ENCODE measurements at regions not wholly inside any gene's neighbourhood (a gene's known extent, or its start where the extent isn't known, plus 50 kb on each side); places are given as distances from the start of the nearest gene placed in this dataset.

DNA sequence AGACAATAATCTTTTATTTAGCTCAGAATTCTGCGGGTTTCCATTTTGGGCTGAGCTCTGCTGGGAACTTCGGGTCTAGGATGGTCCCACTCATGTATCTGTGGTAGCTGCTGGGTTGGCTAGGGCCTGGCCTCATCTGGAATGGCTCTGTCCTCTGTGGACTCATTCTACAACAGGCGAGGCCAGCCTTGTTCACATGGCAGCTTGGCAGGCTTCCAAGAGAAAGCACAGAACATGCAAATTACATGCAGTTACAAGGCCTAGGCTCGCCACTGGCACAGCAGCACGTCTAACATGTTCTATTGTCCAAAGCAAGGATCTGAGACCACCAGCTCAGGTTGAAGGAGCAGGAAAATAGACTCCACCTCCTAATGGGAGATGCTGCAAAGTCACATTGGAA lies 431.4 kb downstream of the PDCD6IP start:
- Histone ChIP-seq H3K9me3 (ENCODE audit: control insufficient read depth, insufficient read depth, low read depth, low read length) (no peaks in the 10 kb centered on the region), H3K36me3 (ENCODE audit: control insufficient read depth, insufficient read depth, low read length) (no peaks in the 10 kb centered on the region), H3K4me1 (ENCODE audit: control insufficient read depth, insufficient read depth, low read length) (no peaks in the 10 kb centered on the region), H3K27me3 (ENCODE audit: control insufficient read depth, insufficient read depth, low read length) (no peaks in the 10 kb centered on the region), H3K27ac (ENCODE audit: low read length) (no peak overlapping the region), H3K4me3 (ENCODE audit: low read depth in 2 of 2, low read length in 2 of 2) (no peak overlapping the region)
- no peak for DNase-seq (ENCODE audit: low read depth, low spot score)
- in situ Hi-C loops (cut with HindIII; ENCODE audit: low pct_unique_long_range_greater_than_20kb, low sequenced_read_pairs): no loop called here
- BruUV-seq (replicated peaks): no TSS peak
- ATAC-seq: no peak
- ChIA-PET POLR2A (no interaction called here), CTCF (no interaction called here)
- intact Hi-C loops (cut with micrococcal nuclease; ENCODE audit: unreplicated experiment): no loop called here
- TF ChIP-seq, protein P1, sequence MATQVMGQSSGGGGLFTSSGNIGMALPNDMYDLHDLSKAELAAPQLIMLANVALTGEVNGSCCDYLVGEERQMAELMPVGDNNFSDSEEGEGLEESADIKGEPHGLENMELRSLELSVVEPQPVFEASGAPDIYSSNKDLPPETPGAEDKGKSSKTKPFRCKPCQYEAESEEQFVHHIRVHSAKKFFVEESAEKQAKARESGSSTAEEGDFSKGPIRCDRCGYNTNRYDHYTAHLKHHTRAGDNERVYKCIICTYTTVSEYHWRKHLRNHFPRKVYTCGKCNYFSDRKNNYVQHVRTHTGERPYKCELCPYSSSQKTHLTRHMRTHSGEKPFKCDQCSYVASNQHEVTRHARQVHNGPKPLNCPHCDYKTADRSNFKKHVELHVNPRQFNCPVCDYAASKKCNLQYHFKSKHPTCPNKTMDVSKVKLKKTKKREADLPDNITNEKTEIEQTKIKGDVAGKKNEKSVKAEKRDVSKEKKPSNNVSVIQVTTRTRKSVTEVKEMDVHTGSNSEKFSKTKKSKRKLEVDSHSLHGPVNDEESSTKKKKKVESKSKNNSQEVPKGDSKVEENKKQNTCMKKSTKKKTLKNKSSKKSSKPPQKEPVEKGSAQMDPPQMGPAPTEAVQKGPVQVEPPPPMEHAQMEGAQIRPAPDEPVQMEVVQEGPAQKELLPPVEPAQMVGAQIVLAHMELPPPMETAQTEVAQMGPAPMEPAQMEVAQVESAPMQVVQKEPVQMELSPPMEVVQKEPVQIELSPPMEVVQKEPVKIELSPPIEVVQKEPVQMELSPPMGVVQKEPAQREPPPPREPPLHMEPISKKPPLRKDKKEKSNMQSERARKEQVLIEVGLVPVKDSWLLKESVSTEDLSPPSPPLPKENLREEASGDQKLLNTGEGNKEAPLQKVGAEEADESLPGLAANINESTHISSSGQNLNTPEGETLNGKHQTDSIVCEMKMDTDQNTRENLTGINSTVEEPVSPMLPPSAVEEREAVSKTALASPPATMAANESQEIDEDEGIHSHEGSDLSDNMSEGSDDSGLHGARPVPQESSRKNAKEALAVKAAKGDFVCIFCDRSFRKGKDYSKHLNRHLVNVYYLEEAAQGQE (IDR thresholded peaks at IDR 0.05; ENCODE audit: insufficient read depth in 1 of 2, low read depth in 2 of 2, low read length in 1 of 2): no peak
- no peak for TF ChIP-seq POLR2AphosphoS5 (IDR thresholded peaks at IDR 0.05; ENCODE audit: low read depth, low read length)
- no peak for TF ChIP-seq SIN3A (IDR thresholded peaks at IDR 0.05; ENCODE audit: borderline replicate concordance, insufficient read depth, low read depth, low read length)
- TF ChIP-seq TCF7L2 (IDR thresholded peaks at IDR 0.05; ENCODE audit: low read depth, low read length): no peak
- TF ChIP-seq, protein P2, sequence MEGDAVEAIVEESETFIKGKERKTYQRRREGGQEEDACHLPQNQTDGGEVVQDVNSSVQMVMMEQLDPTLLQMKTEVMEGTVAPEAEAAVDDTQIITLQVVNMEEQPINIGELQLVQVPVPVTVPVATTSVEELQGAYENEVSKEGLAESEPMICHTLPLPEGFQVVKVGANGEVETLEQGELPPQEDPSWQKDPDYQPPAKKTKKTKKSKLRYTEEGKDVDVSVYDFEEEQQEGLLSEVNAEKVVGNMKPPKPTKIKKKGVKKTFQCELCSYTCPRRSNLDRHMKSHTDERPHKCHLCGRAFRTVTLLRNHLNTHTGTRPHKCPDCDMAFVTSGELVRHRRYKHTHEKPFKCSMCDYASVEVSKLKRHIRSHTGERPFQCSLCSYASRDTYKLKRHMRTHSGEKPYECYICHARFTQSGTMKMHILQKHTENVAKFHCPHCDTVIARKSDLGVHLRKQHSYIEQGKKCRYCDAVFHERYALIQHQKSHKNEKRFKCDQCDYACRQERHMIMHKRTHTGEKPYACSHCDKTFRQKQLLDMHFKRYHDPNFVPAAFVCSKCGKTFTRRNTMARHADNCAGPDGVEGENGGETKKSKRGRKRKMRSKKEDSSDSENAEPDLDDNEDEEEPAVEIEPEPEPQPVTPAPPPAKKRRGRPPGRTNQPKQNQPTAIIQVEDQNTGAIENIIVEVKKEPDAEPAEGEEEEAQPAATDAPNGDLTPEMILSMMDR (IDR thresholded peaks at IDR 0.05): no peak

DNA sequence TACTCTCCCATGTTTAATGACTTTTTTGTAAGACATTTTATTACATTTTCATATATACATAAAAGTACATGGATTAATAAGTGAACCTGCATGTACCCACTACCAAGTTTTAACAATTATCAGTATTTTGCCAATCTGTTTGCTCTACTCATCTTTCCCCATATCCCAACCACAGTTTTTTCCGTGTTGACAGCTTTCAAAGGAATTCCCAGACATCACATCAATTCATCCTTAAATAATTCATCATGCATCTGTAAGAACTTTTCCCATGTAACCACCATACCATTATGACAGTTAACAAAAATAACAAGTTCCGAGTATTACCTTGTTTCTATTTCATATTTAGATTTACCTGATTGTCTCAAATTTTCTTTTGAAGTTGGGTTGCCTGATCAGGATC lies 436.7 kb downstream of the PDCD6IP start:
- BruUV-seq (replicated peaks): no TSS peak
- Histone ChIP-seq H3K9me3 (ENCODE audit: control insufficient read depth, insufficient read depth, low read depth, low read length) (no peaks in the 10 kb centered on the region), H3K4me1 (ENCODE audit: control insufficient read depth, insufficient read depth, low read length) (no peaks in the 10 kb centered on the region), H3K4me3 (ENCODE audit: low read depth in 2 of 2, low read length in 2 of 2) (no peak overlapping the region), H3K27me3 (ENCODE audit: control insufficient read depth, insufficient read depth, low read length) (no peaks in the 10 kb centered on the region), H3K27ac (ENCODE audit: low read length) (no peak overlapping the region), H3K36me3 (ENCODE audit: control insufficient read depth, insufficient read depth, low read length) (no peaks in the 10 kb centered on the region)
- TF ChIP-seq, protein P2 (IDR thresholded peaks at IDR 0.05): no peak
- TF ChIP-seq SIN3A (IDR thresholded peaks at IDR 0.05; ENCODE audit: borderline replicate concordance, insufficient read depth, low read depth, low read length) (no peak), TCF7L2 (IDR thresholded peaks at IDR 0.05; ENCODE audit: low read depth, low read length) (no peak), POLR2AphosphoS5 (IDR thresholded peaks at IDR 0.05; ENCODE audit: low read depth, low read length) (no peak)
- TF ChIP-seq, protein P1 (IDR thresholded peaks at IDR 0.05; ENCODE audit: insufficient read depth in 1 of 2, low read depth in 2 of 2, low read length in 1 of 2): no peak
- no peak for ATAC-seq
- in situ Hi-C loops (cut with HindIII; ENCODE audit: low pct_unique_long_range_greater_than_20kb, low sequenced_read_pairs) (no loop called here), intact Hi-C loops (cut with micrococcal nuclease; ENCODE audit: unreplicated experiment) (no loop called here)
- POLR2A ChIA-PET: no interaction called here
- no peak for DNase-seq (ENCODE audit: low read depth, low spot score)
- CTCF ChIA-PET: no interaction called here
